NCI-H2171 treated with DMSO at 0.1 percent for 48 hours (cell line): ENCODE measurements at regions not wholly inside any gene's neighbourhood (a gene's known extent, or its start where the extent isn't known, plus 50 kb on each side); places are given as distances from the start of the nearest gene placed in this dataset.
"Not testable (repeated sequence)": the region's sequence is repeated elsewhere in the genome, so short reads cannot be mapped to it uniquely, and the experiment has no call there.

Source experiments
- DNase-seq: peaks from one replicate; lab custom pipeline; 2025; lab: John Stamatoyannopoulos, UW

DNA sequence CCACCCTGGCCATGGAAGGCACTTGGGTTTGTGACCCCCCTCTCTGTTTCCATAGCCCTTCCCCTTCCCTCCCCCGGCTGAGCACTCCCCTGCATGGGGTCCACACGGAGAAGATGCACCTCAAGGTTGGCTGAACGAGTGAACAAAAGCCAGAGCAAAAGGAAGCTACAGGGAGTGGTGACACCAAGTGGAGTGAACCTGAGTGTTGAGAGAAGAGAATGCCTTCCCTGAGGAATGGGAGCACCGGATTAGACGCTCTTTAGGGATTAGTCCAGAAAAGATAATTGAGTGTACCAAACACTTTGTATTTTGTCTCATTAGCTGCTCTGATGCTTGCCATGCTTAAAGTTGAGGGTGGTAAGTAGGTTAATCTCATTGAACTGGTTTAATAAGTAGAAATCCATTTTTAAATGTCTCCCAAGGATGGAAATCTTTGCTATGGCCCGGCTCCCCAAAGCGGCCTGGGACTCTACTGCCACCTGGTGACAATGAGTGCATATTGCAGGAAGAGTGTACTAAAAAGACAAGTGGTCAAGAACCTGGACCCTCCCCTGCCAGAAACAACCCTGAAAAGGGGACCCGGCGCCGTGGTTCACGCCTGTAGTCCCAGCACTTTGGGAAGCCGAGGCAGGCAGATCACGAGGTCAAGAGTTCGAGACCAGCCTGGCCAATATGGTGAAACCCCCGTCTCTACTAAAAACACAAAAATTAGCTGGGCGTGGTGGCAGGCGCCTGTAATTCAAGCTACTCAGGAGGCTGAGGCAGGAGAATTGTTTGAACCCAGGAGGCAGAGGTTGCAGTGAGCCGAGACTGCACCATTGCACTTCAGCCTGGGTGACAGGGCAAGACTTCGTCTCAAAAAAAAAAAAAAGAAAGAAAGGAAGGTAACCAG is 150.6 kb upstream of the ZC3H12A start:
- DNase-seq = no peak

DNA sequence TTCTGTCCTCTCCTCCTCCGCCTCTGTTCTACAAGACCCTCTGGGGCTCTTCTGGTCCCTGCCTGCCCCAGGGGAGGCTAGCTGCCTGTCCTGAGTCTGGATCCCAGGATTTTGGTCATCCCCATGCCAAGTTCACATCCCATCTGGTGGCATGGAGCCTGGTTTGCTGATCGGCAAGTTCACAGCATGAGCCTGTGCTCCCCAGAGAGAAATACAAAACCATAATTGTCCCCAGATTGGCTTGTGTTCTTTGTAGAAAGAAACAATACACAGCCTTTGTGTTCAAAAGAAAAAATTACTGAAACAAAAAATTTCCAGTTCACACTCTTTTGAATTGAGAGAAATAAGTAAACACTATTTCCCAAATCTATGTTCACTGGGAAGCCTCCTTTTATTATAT is 149.4 kb upstream of the ZC3H12A start:
- peak; percentile 90 for DNase-seq

DNA sequence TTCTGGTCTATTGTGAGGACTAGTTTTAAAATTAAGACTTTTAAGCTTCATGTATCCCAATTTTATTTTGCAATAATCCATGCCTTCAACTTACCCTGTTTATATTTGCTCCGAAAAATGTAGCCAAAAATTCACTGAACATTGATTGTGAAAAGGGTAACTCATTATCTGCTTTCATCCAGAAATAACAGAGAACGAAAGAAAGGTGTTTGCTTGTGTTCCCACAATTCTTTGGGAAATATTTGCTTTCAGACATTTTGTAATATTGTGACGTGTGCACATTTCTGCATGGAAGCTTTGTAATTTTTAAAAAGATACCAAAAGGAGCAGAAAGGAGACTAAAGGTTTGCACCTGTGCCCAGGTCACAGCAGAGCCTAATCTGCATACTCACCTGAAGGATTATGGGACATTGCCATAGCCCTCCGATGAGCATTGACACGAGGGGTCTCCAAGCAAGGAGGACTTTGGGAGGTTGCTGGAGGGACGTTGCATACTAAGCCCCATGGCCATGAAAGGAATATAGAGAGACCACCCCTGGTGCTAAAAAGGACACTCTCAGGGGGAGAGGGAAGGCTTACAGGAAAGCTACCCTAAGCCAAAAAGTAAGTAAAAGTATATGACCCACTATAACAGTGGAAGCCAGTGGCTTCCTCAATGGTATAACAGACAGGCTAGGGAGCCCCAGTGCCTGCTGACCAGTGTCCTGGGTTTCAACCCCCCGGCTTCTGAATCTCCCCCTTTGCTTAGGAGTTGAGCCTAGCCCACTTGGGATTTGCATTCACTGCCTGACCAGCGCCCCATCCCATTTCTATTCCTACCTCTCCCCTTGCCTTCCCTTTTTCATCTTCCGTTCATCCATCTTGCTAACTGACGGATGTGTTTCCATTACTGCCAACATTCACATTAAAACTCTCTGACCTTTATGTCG is 148.6 kb upstream of the ZC3H12A start:
- DNase-seq = peak; percentile 42

DNA sequence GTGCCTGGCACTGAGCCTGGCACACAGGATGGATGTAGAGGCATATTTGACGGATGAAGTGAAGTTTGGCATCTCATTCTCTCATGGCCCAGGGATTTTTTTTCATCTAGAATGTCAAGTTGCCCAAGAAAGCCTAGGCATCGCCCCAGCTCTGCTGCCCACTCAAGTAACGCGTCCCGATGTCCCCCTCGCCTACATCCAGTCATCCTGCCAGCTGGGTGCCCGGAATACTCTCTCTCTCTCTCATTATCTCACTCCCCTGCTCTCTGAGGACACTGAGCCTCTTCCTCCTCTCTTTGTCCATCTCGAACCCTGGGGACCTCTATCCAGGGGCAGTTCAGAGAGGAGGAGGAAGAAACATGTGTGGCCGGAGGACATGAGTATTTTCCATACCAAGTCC is 142.3 kb upstream of the ZC3H12A start:
- DNase-seq = no peak

DNA sequence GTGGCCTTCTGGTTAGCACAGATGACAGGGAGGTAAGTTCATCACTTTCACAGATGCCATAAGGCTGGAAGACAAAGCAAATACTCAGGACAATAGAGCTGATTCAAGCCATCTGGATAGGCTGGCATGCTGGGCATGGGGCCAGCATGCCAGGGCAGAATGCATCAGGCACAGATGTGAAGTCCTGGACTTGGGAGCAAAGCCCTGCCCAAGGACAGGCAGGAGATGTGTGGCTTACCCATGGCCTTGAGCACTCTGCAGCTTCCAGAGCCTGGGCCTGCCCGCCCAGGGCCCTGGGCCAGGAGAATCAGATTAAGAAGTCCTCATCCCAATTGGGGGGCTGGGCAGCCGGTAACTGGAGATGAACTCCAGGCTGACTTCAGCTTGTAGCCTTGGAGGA is 135.7 kb upstream of the ZC3H12A start:
- peak; percentile 93 for DNase-seq

DNA sequence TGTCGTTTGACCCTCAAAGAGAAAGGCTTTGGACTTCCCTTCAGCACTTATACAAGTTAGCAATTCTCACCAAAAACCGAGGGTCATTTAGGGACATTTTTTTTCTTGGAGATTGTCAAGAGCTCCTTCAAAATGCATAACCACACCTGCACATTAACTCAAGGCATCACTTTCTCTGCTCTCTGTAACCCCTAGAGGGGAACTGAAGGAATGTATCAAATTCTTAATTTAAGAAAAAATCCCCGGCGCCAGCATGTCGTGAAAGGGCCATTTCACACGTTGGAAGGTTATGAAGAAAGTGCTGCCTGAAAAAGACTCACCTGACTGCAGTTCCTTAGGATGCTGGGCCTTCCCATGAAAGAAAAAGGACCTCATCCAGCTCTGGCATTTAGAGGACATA is 131.6 kb upstream of the ZC3H12A start:
- peak; percentile 27 for DNase-seq

DNA sequence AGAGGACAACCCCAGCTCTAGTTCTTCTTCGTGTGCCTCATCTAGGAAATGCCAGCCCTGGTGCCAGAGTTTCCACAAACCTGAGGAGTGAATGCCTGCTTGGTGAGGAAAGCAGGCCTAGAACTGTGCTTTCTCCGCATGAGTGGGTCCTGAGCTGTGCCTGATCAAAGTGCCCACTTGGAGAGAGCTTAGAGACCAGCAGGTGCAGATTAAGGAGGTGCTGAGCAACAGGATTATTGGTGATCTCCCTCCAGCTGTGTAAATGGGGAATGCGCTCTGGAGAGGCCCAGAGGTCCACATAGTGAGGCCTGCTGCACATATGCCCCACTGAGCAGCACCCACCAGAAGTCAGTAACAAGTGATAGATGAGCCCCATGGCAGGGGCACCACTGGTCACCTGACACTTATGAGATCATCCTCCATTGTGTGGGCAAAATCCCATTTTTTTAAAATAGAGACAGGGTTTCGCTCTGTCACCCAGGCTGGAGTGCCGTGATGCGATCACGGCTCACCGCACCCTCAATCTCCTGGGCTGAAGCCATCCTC is 127.2 kb upstream of the ZC3H12A start:
- DNase-seq = no peak

DNA sequence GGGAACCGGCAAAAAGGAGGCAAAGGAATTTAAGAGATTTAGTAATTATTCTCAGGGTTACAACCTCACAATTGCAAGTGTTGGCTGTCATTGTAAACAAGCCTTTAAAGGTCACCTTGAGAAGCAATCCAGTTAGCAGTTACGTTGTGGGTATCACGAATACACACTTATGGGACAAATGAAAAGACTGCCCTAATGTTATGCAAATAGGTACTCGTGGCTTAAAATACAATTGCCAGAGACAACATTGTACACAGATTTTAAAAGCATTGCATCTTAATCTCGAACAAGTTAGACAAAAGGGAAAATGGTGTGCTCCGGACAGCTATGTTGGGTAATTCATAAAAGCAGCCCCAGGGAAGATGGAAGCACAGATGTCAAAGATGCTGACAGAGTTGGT is 120.5 kb upstream of the ZC3H12A start:
- DNase-seq = no peak

DNA sequence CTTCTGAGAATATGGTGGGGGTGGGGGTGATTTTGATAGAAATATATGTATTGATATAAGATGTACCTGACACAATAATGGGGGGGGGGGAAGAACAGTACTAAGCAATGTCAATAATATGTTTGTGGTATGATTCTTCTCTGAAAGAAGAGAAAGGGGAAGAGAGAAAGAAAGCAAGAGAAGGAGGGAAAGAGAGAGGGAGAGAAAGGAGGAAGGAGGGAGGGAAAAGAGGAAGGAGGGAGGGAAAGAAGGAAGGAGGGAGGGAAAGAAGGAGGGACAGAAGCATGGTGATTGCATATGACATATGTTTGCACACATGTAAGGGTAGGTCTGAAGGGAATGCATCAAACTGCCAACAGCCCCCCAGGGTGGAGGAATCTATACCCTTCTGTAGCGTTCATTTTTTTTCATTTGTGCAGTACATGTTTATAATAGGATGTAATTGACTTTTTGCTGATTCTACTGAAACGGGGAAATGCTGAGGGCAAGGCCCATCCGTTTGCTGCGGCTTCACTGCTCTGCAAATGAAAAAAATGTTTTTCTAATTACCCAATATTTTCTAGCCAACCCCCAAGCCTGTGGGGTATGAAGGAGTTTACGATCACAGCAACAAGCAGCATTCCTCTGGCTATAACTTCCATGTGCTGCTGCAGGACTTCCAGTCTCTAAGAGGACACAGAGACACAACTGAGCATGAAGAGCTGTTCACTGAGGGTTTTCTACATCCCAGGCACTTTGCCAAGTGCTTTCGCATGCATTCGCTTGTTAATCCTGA is 119.3 kb upstream of the ZC3H12A start:
- no peak for DNase-seq

DNA sequence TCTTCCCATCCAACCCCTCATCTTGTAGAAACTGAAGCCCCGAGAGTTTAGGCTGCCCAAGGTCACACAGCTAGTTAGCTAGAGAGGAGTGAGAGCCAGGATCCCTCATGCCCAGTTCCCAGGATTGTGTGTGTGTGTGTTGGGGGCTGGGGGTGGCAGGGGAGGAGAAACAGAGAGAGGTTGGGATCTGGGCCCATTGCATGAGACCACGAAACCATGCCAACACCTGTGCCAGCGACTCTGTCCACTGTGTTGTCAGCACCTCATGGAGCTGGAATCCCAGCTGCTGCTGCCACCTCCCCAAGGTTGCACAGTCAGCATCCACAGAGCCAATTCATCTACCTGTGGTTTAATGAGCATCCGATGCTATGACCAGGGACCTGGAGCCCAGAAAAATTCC is 115.4 kb upstream of the ZC3H12A start:
- DNase-seq = no peak

DNA sequence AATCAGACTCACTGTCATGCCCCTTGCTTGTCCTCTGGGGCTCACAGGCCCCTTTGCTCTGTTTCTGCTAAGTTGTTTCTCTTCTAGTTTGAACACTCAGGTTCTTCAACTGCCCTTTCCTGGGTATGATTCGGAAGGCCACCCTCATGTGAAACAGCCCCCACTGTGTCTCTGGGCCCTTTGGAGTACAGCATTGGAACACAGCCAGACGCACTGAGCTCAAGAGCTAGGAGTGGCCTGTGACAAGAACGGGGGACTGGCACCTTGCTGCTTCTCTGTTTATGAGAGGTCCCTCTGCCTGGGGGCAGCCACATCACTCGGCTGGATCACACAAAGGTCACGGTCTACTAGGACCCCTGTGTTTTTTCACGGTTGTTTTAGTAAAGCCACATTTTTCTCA is 114.4 kb upstream of the ZC3H12A start:
- no peak for DNase-seq

DNA sequence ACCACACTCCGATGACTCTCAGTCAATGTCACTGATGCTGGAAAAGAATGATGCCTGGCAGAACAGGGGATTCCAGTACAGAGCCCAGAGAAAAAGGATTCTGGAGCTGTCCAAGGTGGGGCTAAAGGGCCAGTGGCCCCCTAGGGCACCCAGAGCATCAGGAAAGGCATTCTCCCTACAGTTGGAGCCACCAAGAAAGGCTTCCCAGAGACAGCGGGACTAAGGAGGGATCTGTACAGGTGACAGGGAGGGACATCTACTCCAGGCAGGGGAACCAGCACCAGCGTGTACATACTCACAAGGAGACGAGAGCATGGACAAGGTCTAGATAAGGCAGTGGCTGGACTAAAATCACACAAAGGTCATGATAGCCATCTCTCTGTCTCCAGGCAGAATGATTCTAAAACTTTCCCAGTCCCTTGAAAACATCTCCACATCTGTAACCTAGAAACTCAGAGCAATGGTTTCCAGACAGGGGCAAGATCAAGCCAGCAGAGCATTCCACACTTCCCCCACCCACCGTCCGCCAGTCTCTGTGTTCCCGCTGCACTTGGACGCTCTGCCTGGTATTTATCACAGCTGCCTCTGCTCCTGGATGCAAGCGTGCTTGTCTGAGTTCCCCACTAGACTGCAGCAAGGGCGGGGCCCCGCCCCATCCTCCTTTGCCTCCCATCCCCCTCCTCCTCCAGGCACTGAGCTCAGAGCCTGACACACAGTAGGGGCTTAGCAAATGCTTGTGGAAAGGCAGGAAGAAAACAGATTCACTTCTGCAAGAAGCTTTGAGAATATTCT is 111.6 kb upstream of the ZC3H12A start:
- DNase-seq = no peak

DNA sequence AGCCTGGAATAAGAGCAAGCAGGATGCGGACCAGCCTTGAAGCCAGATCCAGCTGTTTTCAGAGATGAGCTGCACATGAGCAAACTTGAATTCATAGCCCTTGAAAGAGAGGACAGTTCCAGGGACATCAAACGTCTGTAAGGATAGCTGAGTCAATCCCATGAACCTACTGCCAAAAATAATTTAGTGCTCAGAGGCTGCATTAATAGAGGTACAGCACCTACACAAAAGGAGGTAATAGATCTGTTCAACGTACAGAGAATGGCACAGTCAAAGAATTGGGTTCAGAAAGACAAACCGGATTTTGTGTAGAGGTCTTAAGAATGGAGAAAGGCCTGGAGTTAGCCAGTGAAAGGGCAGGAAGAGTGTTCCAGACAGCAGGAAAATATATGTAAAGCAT is 110.8 kb upstream of the ZC3H12A start:
- no peak for DNase-seq

DNA sequence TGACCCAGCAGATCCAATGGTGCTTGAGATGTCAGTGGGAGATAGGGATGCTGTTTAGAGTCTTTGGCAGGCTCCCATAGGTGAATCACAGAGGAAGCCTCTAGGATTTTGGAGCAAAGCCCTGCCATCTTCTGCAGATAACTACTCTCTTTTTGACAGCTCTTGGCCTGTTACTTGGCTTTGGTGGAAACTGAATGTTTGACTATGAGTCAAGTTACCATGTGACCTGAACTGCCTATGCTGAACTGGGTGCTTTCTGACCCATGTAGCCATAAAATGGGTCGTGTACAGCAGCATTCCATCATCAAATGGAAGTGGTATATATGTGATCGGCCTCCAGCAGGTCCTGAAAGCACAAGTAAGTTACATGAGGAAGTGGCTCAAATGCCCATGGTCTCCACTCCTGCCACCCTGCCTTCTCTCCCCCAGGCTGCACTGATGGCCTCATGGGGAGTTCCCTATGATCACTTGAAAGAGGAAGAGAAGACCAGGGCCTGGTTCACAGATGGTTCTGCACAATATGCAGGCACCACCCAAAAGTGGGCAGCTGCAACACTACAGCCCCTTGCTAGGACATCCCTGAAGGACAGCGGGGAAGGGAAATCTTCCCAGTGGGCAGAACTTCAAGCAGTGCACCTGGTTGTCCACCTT is 105.6 kb upstream of the ZC3H12A start:
- DNase-seq = not testable (repeated sequence)

DNA sequence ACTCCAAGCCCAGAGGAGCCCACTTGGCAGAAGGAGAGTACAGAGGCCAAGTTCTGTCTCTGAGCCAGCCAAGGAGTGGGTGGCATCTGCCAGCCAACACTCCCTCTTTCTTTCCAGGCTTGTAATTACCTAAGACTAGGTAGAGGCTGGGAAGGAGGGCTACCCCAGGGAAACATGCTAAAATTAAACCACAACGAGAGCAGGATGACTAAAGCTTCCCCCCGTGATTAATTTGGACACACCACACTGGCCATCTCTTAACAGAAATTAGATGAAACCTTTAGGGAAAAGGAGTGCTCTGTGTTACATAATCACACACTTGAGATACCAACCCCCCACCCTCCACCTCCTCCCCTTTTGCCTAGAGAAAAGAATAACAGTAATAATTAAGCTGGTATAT is 102.1 kb upstream of the ZC3H12A start:
- DNase-seq = peak; percentile 34

DNA sequence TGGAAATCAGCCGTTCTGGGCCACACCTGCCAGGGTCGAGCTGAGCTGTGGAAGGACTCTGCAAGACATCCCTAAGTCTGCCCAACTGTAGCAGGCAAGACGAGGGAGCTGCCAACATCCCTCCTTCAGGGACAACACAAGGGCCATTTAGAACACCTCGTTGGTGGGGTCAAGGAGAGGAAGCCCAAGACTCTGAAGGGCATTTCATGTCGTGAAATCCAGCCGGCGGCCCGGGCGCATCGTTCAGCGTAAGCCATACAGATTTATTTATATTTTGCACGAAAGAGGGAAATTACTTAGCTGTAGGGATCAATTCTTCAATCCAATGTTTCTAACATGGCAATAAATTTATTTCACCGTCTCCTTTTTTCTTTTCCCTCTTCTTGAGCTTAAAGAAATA is 101.7 kb upstream of the ZC3H12A start:
- DNase-seq = no peak

DNA sequence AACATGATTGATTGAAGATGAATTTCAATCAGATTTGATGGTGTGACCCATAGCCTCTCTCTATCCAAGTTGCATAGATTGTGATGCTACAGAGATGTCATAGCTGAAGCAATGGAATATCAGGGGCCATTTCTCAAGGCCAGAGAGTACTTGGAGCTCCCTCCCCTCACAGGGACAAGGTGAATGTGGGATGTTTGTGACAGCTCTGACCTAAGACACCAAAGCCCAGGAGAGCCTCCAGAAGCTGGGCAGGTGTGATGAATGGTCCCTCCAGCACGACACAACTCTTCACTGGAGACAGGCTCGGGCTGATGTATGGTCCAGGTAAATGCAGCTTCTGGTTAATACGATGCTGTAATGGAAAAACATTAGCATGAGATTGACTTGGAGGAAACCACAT is 101.0 kb upstream of the ZC3H12A start:
- no peak for DNase-seq

DNA sequence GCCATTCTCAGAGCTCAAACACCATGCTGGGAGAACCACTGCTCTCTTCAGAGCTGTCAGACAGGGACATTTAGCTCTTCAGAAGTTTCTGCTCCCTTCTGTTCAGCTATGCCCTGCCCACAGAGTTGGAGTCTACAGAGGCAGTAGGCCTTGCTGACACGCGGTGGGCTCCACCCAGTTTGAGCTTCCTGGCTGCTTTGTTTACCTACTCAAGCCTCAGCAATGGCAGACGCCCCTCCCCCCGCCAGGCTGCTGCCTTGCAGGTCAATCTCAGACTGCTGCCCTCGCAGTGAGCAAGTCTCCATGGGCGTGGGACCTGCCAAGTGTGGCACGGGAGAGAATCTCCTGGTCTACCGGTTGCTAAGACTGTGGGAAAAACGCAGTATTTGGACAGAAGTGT is 93.8 kb upstream of the ZC3H12A start:
- DNase-seq = not testable (repeated sequence)

DNA sequence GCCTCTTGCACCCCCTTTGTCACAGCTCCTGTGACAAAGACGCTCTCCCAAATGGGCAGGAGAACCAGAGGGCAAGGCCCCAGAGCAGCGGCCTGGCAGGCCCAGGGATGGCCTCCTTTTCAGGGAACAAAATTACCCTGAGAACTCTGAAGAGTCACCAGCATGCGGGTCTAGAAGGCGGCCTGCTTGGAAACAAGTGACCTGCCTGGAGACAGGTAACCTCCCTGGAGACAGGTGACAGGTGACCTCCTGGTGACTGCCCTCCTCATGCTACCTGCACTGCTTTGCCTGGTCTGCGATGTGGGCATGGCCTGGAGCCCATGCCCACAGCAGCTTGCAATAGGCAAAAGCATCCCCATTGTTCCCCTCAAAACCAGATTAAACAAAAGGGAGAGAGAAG is 86.5 kb upstream of the ZC3H12A start:
- DNase-seq = no peak

DNA sequence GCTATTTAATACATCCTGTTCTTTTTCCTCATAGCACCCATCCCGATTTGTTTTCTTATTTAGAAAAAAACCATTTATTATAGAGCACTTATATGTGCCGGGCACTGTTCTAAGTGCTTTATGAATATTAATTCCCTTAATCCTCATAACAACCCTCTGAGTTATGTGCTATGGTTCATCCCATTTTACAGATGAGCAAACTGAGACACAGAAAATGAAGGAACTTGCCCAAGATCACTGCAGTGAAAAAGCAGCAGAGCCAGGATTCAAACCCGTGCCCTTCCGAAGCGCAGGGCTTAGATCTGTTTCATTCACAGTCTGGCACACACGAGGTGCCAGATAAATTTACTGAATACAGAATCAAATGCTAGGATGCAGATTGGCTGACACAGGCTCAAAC is 85.1 kb upstream of the ZC3H12A start:
- no peak for DNase-seq
